Naive thymus-derived CD4-positive, alpha-beta T cell (primary cell): ENCODE measurements at regions not wholly inside any gene's neighbourhood (a gene's known extent, or its start where the extent isn't known, plus 50 kb on each side); places are given as distances from the start of the nearest gene placed in this dataset.

ENCODE experiments used
- ATAC-seq: fragments of 150-1000 bp; cut with Tn5 transposase; 2 replicates; pipeline ENCODE4 v1.10.0; 2021; ENCODE audit warnings: mild to moderate bottlenecking, moderate library complexity
- CTCF ChIA-PET: fragments of 350-600 bp; sonication (Branson Sonifier 250); formaldehyde crosslinking; loops from one replicate; lab custom pipeline; 2021; ENCODE audit warnings: antibody characterized with exemption; lab: Charles Lee
- POLR2A ChIA-PET: fragments of 350-600 bp; sonication (Branson Sonifier 250); formaldehyde crosslinking; loops from one replicate; lab custom pipeline; 2021; ENCODE audit warnings: antibody characterized with exemption, inconsistent platforms; lab: Charles Lee
- DNase-seq, 9 donors: peaks; one replicate each; pipeline versions ENCODE4 v3.0.0 to v3.0.0-alpha.2; 2020 to 2022; ENCODE audit warnings: mixed read lengths in 1 of 9
- H3K27ac ChIP-seq: one replicate; pipeline ENCODE4 v1.7.0; 2013; ENCODE audit warnings: mild to moderate bottlenecking, low read depth, low read length, moderate library complexity
- H3K27me3 ChIP-seq, 2 donors: one replicate each; pipeline ENCODE4 v1.7.0; 2013; ENCODE audit warnings: low read length in 2 of 2, mild to moderate bottlenecking in 2 of 2, moderate library complexity in 2 of 2; ENCODE audit not compliant: control insufficient read depth in 2 of 2, insufficient read depth in 2 of 2
- H3K36me3 ChIP-seq, 3 experiments: 1 replicate in 2 of 3; 2 replicates in 1 of 3; pipeline ENCODE4 v1.7.0; 2013; ENCODE audit warnings: low read length in 3 of 3, mild to moderate bottlenecking in 3 of 3, moderate library complexity in 1 of 3; ENCODE audit not compliant: insufficient read depth in 3 of 3, control insufficient read depth in 2 of 3
- H3K4me1 ChIP-seq, 2 donors: one replicate each; pipeline ENCODE4 v1.7.0; 2013; ENCODE audit warnings: low read length in 2 of 2, mild to moderate bottlenecking in 2 of 2, moderate library complexity in 1 of 2; ENCODE audit not compliant: control insufficient read depth in 2 of 2, insufficient read depth in 2 of 2
- H3K4me3 ChIP-seq: 2 replicates; pipeline ENCODE4 v1.7.0; 2013; ENCODE audit warnings: mild to moderate bottlenecking, low read length
- H3K9me3 ChIP-seq, 3 experiments: 1 replicate in 2 of 3; 2 replicates in 1 of 3; pipeline ENCODE4 v1.7.0; 2013; ENCODE audit warnings: low read length in 3 of 3; ENCODE audit not compliant: control insufficient read depth in 2 of 3
- H3K27ac Mint-ChIP-seq, 9 donors: one replicate each; pipeline ENCODE4 v1.8.0; 2020 to 2022; ENCODE audit warnings: mixed read lengths in 9 of 9, mild to moderate bottlenecking in 8 of 9, moderate library complexity in 5 of 9, inconsistent platforms in 2 of 9
- H3K27me3 Mint-ChIP-seq, 5 donors: one replicate each; pipeline ENCODE4 v1.8.0; 2021 to 2022; ENCODE audit warnings: mixed read lengths in 5 of 5, mild to moderate bottlenecking in 1 of 5
- H3K36me3 Mint-ChIP-seq, 5 donors: one replicate each; pipeline ENCODE4 v1.8.0; 2020 to 2022; ENCODE audit warnings: mixed read lengths in 5 of 5, mild to moderate bottlenecking in 3 of 5, inconsistent platforms in 1 of 5
- H3K4me1 Mint-ChIP-seq, 7 donors: one replicate each; pipeline ENCODE4 v1.8.0; 2020 to 2022; ENCODE audit warnings: mixed read lengths in 7 of 7, mild to moderate bottlenecking in 3 of 7, inconsistent platforms in 1 of 7
- H3K4me3 Mint-ChIP-seq, 10 donors: one replicate each; pipeline ENCODE4 v1.8.0; 2020 to 2022; ENCODE audit warnings: mild to moderate bottlenecking in 10 of 10, mixed read lengths in 10 of 10, moderate library complexity in 6 of 10, inconsistent platforms in 2 of 10
- H3K9me3 Mint-ChIP-seq, 11 donors: one replicate each; pipeline ENCODE4 v1.8.0; 2020 to 2022; ENCODE audit warnings: mixed read lengths in 11 of 11, mild to moderate bottlenecking in 4 of 11, inconsistent platforms in 1 of 11, moderate library complexity in 1 of 11
- intact Hi-C, 2 donors: fragments of 100-400 bp; cut with micrococcal nuclease; formaldehyde crosslinking; loops; one replicate each; pipeline ENCODE4 v1.15.1; 2023

GRCh38 chr4:149961876-149962597, 116.2 kb upstream of the DCLK2 start:
- H3K27me3 ChIP-seq = no peaks in the 10 kb centered on the region
- intact Hi-C loops = no loop called here
- DNase-seq (no peak), ATAC-seq (no peak)
- peaks cover 7 to 38% (median 21%) of the 10 kb centered on the region in 5 donors for H3K27me3 Mint-ChIP-seq
- H3K27ac ChIP-seq = no peak overlapping the region
- no peaks in the 10 kb centered on the region for H3K4me1 Mint-ChIP-seq
- no peaks in the 10 kb centered on the region for H3K36me3 ChIP-seq
- H3K4me1 ChIP-seq = no peaks in the 10 kb centered on the region
- no peak overlapping the region for H3K4me3 Mint-ChIP-seq
- H3K4me3 ChIP-seq = no peak overlapping the region
- POLR2A ChIA-PET = no interaction called here
- H3K9me3 ChIP-seq = no peaks in the 10 kb centered on the region
- no peak overlapping the region for H3K27ac Mint-ChIP-seq
- CTCF ChIA-PET = no interaction called here
- H3K36me3 Mint-ChIP-seq = no peaks in the 10 kb centered on the region
- H3K9me3 Mint-ChIP-seq = peaks cover 0 to 1% (median 0%) of the 10 kb centered on the region in 11 donors

GRCh38 chr4:149964001-149964796, 114.0 kb upstream of the DCLK2 start:
- Histone ChIP-seq H3K36me3 (no peaks in the 10 kb centered on the region), H3K4me1 (no peaks in the 10 kb centered on the region), H3K9me3 (no peaks in the 10 kb centered on the region), H3K27ac (no peak overlapping the region), H3K27me3 (no peaks in the 10 kb centered on the region), H3K4me3 (no peak overlapping the region)
- ChIA-PET POLR2A (no interaction called here), CTCF (no interaction called here)
- Mint-ChIP-seq H3K36me3 (no peaks in the 10 kb centered on the region), H3K4me3 (no peak overlapping the region), H3K27me3 (peaks cover 5 to 49% (median 28%) of the 10 kb centered on the region in 5 donors), H3K27ac (no peak overlapping the region), H3K4me1 (no peaks in the 10 kb centered on the region), H3K9me3 (no peaks in the 10 kb centered on the region)
- DNase-seq (no peak), ATAC-seq (no peak)
- intact Hi-C loops = no loop called here

- Histone ChIP-seq H3K9me3 (no peaks in the 10 kb centered on the region), H3K36me3 (no peaks in the 10 kb centered on the region), H3K27ac (no peak overlapping the region), H3K4me3 (no peak overlapping the region), H3K4me1 (no peaks in the 10 kb centered on the region), H3K27me3 (no peaks in the 10 kb centered on the region)
- Mint-ChIP-seq H3K36me3 (no peaks in the 10 kb centered on the region), H3K27me3 (peaks cover 5 to 53% (median 29%) of the 10 kb centered on the region in 5 donors), H3K27ac (no peak overlapping the region), H3K9me3 (no peaks in the 10 kb centered on the region), H3K4me1 (no peaks in the 10 kb centered on the region), H3K4me3 (no peak overlapping the region)
- POLR2A ChIA-PET = no interaction called here
- CTCF ChIA-PET = interaction anchor here (0.7 kb wide), 1 partner anchor 50 kb away, joined by 3 read pairs; no protein-coding TSS in a partner anchor
- intact Hi-C loops = no loop called here
- DNase-seq (no peak), ATAC-seq (no peak)
Observed at GRCh38 chr4:149965206-149965605, 113.0 kb upstream of the DCLK2 start.

GRCh38 chr4:149972407-149972806, 105.8 kb upstream of the DCLK2 start:
- no peak overlapping the region for H3K4me3 Mint-ChIP-seq
- intact Hi-C loops = no loop called here
- H3K27ac Mint-ChIP-seq = no peak overlapping the region
- Histone ChIP-seq H3K27me3 (no peaks in the 10 kb centered on the region), H3K4me1 (no peaks in the 10 kb centered on the region), H3K27ac (no peak overlapping the region), H3K9me3 (no peaks in the 10 kb centered on the region), H3K4me3 (no peak overlapping the region), H3K36me3 (no peaks in the 10 kb centered on the region)
- ChIA-PET POLR2A (no interaction called here), CTCF (interaction anchor here (1.2 kb wide), 1 partner anchor 9 kb away, joined by 3 read pairs; no protein-coding TSS in a partner anchor)
- no peaks in the 10 kb centered on the region for H3K4me1 Mint-ChIP-seq
- no peaks in the 10 kb centered on the region for H3K36me3 Mint-ChIP-seq
- no peak for ATAC-seq
- DNase-seq = no peak
- H3K27me3 Mint-ChIP-seq = peaks cover 11 to 41% (median 23%) of the 10 kb centered on the region in 5 donors
- peaks cover 0 to 3% (median 0%) of the 10 kb centered on the region in 11 donors for H3K9me3 Mint-ChIP-seq

GRCh38 chr4:149973181-149973580, 105.1 kb upstream of the DCLK2 start:
- Histone ChIP-seq H3K4me3 (no peak overlapping the region), H3K36me3 (no peaks in the 10 kb centered on the region), H3K4me1 (no peaks in the 10 kb centered on the region), H3K9me3 (no peaks in the 10 kb centered on the region), H3K27ac (no peak overlapping the region), H3K27me3 (no peaks in the 10 kb centered on the region)
- ATAC-seq = no peak
- H3K27ac Mint-ChIP-seq = no peak overlapping the region
- H3K4me3 Mint-ChIP-seq = no peak overlapping the region
- peaks cover 0 to 3% (median 0%) of the 10 kb centered on the region in 11 donors for H3K9me3 Mint-ChIP-seq
- peaks cover 11 to 36% (median 23%) of the 10 kb centered on the region in 5 donors for H3K27me3 Mint-ChIP-seq
- ChIA-PET CTCF (no interaction called here), POLR2A (no interaction called here)
- H3K36me3 Mint-ChIP-seq = no peaks in the 10 kb centered on the region
- intact Hi-C loops = no loop called here
- H3K4me1 Mint-ChIP-seq = no peaks in the 10 kb centered on the region
- DNase-seq = no peak

GRCh38 chr4:149975172-149975571, 103.1 kb upstream of the DCLK2 start:
- intact Hi-C loops = no loop called here
- Histone ChIP-seq H3K4me1 (no peaks in the 10 kb centered on the region), H3K4me3 (no peak overlapping the region), H3K36me3 (no peaks in the 10 kb centered on the region), H3K27me3 (no peaks in the 10 kb centered on the region), H3K27ac (no peak overlapping the region), H3K9me3 (no peaks in the 10 kb centered on the region)
- no peak for ATAC-seq
- H3K27me3 Mint-ChIP-seq = peaks cover 7 to 27% (median 18%) of the 10 kb centered on the region in 5 donors
- H3K27ac Mint-ChIP-seq = no peak overlapping the region
- peaks cover 0 to 3% (median 0%) of the 10 kb centered on the region in 11 donors for H3K9me3 Mint-ChIP-seq
- no peak overlapping the region for H3K4me3 Mint-ChIP-seq
- H3K36me3 Mint-ChIP-seq = no peaks in the 10 kb centered on the region
- POLR2A ChIA-PET = no interaction called here
- CTCF ChIA-PET = no interaction called here
- no peaks in the 10 kb centered on the region for H3K4me1 Mint-ChIP-seq
- DNase-seq = no peak
